HG03103 (cell line): ENCODE measurements at regions not wholly inside any gene's neighbourhood (a gene's known extent, or its start where the extent isn't known, plus 50 kb on each side); places are given as distances from the start of the nearest gene placed in this dataset.

Experiments
- ATAC-seq: cut with Tn5 transposase; IDR thresholded peaks from one replicate; pipeline ENCODE4 v1.9.1; 2021; ENCODE audit warnings: low read depth; ENCODE audit not compliant: unreplicated experiment

GRCh38 chr15:96703794-96704550, 373.5 kb downstream of the NR2F2 start:
- ATAC-seq = no peak

GRCh38 chr15:96716075-96716474, 385.6 kb downstream of the NR2F2 start:
- no peak for ATAC-seq

DNA sequence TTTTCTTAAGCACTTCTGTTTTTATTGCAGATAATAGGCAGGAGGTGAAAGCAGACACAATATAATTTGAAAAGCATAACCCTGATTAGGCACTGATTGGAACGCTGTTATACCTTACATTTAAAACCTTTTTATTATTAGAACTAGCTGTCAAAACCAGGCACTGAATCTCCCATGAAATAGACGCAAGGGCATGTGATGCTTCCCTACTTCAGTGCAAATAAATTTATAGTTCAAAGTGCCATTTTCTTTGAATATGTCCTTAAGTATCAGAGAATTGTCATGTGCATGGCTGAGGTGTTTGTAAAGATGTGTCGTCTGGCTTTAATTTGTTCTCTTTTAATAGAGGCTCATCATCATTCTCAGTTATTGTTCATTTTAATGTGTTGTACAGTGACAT, 386.0 kb downstream of the NR2F2 start:
- ATAC-seq = no peak

GRCh38 chr15:96720251-96720650, 389.8 kb downstream of the NR2F2 start:
- ATAC-seq = no peak

DNA sequence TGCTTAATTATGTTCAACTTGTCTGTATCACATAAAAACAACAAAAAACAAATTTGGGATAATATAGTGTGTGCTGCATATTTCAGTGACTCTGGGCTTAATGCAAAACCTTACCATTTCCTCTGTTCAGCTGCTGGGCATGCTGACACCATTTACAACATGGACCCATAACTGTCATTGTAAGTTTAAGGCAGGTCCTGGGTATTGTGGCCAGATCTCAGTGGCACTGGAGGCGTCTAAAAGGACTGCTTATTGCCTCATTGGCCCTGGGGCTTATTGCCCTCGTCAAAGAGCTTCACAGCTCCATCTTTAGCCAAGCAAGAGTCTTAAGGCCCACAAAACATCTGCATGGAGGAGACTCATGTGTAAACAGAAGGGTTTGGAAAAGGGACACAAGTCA, 390.2 kb downstream of the NR2F2 start:
- no peak for ATAC-seq

- ATAC-seq = no peak
These were observed 398.1 kb downstream of the NR2F2 start for GRCh38 chr15:96728591-96728990.

DNA sequence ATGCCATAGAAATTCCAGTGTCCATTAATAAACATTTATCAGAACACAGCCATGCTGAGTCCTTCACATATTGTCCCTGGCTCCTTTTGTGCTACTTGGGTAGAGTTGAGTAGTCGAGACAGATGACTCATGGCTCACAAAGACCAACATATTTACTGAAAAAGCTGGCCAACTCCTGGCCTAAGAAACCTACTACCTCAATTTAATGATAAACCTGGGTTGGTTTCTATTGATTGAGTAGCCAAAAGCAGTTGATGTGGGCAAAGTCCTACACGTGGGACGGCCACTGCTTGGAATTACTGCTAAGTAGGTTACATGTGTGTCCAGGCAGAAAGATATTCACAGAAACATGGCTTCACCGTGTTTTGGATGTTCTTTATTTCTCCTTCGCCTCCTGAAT, 402.2 kb downstream of the NR2F2 start:
- no peak for ATAC-seq

DNA sequence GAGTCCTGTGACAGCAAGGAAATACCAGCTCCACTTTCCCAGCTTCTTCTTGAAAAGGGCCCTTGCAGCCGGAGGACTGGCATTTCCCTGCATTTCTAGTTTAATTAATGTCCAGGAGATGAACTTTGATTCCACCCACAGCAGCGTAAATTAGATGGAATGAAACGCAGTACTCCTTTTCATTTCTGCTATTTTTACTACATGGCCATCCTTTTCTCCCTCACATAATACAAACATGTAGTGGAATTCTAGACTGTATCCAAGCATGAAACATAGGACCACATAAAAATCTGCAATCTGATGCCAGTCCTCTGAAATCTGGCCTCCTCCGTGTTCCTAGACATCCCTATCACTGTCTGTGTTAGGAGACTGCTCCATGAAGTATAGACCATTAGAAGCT, 403.2 kb downstream of the NR2F2 start:
- no peak for ATAC-seq

GRCh38 chr15:96735632-96736240, 405.2 kb downstream of the NR2F2 start:
- ATAC-seq = no peak

- no peak for ATAC-seq
These were observed 405.9 kb downstream of the NR2F2 start for GRCh38 chr15:96736384-96736783.

GRCh38 chr15:96737408-96737807, 406.9 kb downstream of the NR2F2 start:
- no peak for ATAC-seq

DNA sequence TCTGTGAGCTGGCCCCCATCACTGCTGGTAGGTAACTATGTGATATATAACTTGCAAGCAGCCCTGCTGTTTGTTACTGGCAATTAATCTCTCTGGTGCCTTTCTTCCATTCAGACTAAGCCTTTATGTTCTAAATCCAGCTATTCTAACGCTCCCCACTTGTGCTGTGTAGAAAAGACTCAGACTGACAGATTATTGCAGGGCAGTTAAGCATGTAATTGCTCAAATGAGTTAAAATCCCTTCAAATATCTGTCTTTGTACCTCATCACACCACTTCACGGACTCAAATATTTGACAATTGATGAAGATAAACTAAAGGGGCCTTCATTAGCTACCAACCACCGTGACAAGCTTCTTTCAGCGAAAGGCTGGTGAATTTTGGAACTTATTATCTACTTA, 416.2 kb downstream of the NR2F2 start:
- ATAC-seq = no peak

DNA sequence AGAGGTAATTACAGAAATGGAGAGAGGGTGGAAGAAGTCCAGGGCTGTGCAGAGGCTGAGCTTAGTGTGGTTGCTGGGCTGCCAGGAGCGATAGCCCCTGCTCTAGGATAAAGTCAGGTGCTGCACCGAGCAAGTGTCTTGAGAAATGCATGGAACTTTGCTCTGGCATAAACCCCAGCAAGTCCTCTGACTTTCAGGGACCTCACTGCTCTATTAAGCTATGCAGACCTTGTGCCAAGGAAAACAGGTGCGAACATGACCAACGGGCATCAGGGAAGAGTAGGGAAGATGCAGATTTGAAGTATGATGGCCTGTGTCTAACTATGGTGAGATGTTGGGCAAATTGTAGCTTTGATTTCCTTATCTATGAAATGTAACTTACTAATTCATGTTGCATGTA, 416.8 kb downstream of the NR2F2 start:
- no peak for ATAC-seq

DNA sequence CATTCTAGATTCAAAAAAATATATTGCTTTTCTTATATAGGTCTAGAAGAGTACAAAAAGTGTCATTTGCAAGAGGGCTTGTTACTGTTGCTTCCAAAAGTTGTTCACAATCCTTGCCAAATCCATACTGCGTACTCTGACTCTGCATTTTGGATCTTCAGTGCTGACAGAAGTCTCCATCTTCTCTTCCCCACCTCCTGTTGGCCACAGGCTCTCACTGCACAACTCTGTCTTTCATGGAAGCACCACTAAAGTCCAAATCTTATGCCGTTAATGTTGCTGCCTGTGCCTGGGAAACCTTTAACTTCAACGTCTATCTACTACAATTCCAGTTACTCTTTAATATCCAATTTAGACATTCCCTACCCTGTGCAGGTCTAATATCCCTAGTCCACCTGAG, 419.9 kb downstream of the NR2F2 start:
- ATAC-seq = no peak

DNA sequence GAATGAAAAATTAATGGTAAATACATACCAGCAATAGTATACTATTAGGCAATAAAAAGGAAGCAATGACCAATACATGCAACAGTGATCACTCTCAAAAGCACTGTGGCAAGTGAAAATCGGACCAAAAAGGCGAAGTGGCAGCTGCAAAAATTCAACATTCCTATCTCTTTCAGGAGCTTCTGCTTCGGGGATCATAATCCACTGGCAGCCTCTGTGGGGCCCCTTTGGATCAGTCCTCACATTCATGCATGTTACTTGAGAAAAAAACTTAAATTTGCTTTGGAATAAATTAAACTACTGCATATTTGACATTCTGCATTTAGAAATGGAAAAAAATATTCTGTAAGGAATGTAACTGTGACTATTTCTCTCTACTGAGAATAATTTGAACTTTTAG, 425.6 kb downstream of the NR2F2 start:
- no peak for ATAC-seq

DNA sequence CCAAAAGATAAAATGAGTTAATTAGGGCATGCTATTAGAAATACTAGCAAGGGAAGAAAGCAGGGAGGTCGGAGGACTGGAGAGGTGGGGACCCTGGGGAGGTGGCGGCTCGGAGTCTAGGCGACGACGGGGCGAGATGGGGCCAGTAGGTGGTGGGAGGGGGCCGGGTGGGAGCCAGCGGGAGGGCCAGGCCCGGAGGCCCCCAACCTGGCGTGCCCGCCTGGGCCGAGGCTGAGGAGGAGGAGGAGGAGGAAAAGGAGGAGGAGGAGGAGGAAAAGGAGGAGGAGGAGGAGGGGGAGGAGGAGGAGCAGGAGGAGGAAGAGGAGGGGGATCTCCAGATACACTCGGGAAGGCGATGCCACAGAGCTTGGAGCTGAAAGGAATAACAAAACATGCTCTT, 426.2 kb downstream of the NR2F2 start:
- no peak for ATAC-seq

DNA sequence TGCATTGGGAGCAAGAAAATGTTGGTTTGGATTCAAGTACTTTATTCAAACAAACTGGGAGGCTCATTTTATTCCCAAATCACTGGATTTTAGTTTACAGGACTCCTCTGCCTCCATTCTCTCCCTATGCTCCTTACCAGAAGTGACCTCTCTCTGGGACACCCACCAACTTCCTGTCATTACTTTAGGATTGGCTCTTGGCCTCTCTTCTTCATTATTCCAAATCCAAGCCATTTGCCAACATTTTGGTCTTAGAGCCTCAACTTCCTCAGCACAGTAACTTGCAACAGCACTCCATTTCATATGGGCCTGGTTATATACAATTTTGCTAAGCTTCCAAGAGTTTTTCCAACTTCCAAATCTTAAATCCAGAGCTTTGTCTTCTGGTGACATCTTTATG, 432.1 kb downstream of the NR2F2 start:
- ATAC-seq = no peak

- no peak for ATAC-seq
These were observed 434.0 kb downstream of the NR2F2 start for GRCh38 chr15:96764501-96764900.

GRCh38 chr15:96764946-96765345, 434.4 kb downstream of the NR2F2 start:
- ATAC-seq = no peak

- ATAC-seq = no peak
These were observed 435.9 kb downstream of the NR2F2 start for GRCh38 chr15:96766366-96766765.

GRCh38 chr15:96767703-96768434, 437.4 kb downstream of the NR2F2 start:
- ATAC-seq = no peak

- ATAC-seq = no peak
These were observed 437.9 kb downstream of the NR2F2 start for GRCh38 chr15:96768435-96768789.
